ENCODE measurements at regions not wholly inside any gene's neighbourhood (a gene's known extent, or its start where the extent isn't known, plus 50 kb on each side); places are given as distances from the start of the nearest gene placed in this dataset.

DNA sequence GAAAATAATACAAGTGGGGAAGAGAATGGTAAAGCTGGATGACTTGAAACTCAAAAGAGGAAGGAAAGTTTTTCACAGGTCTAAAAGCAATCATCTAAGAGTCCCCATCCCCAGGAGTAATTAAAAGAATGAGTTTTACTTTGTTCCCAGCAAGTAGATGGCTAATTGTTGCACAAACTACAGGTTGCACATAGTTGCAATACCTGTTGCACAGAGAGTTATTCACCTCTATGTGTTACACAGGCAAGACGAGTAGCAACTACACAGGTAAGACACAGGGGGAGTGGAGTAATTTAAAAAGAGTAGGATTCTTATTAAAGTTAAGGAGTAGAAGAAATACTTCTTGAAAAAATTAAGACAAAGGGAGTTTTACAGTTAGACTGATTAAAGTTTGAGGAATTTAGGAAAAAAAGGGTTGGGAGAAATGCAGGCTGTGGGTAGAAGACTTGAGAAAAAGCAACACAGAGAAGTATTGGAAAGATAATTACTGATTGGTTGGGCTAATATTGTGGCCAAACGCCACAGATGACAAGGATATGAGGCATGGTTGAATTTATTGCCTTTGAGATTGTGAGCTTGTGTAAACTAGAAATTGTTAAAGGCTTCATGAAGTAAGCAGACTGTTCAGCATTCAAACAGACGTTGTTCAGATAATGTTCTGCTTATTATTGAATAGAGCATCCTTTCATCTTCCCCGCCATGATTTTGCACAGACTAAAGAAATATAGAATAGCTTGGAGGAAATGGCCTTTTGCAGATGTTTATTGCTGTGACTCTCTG lies 699.3 kb downstream of the NR4A2 start:
- H3K4me2 ChIP-seq (ENCODE audit: insufficient read depth in 1 of 2, low read depth in 2 of 2, low read length in 2 of 2), result no peak overlapping the region
- no peaks in the 10 kb centered on the region for H3K9me3 ChIP-seq (ENCODE audit: insufficient read depth in 2 of 2, low read depth in 1 of 2, low read length in 1 of 2)
- no peak overlapping the region for H2AK5ac ChIP-seq (ENCODE audit: low read depth, low read length)
- H3K79me2 ChIP-seq (ENCODE audit: control insufficient read depth in 1 of 2, insufficient read depth in 2 of 2, low read length in 2 of 2), result no peaks in the 10 kb centered on the region
- H3K9ac ChIP-seq (replicated peaks in 1 of 4; ENCODE audit: extremely low read depth in 1 of 4, low read depth in 3 of 4, low read length in 3 of 4), result no peak overlapping the region
- H4K20me1 ChIP-seq (replicated peaks in 1 of 2; ENCODE audit: control insufficient read depth in 1 of 2, insufficient read depth in 2 of 2, low read length in 2 of 2), result no peaks in the 10 kb centered on the region
- H4K8ac ChIP-seq (ENCODE audit: extremely low read depth, insufficient read depth, low read length), result no peak overlapping the region
- H4K5ac ChIP-seq (ENCODE audit: insufficient read length, low read depth, low read length), result no peak overlapping the region
- H4K91ac ChIP-seq (replicated peaks; ENCODE audit: insufficient read length, low read length), result no peak overlapping the region
- no peaks in the 10 kb centered on the region for H3K36me3 ChIP-seq (ENCODE audit: control insufficient read depth in 2 of 4, insufficient read depth in 4 of 4, low read length in 3 of 4)
- H3K14ac ChIP-seq (ENCODE audit: insufficient read length), result no peak overlapping the region
- no peak overlapping the region for H3K23ac ChIP-seq (ENCODE audit: insufficient read length)
- POLR2A ChIA-PET (ENCODE audit: partially characterized antibody), result no interaction called here
- H3K4me1 ChIP-seq (replicated peaks in 1 of 4; ENCODE audit: control insufficient read depth in 3 of 4, insufficient read depth in 4 of 4, low read length in 3 of 4), result no peaks in the 10 kb centered on the region
- H2BK5ac ChIP-seq (ENCODE audit: low read depth, low read length), result no peak overlapping the region
- no peaks in the 10 kb centered on the region for H3K79me1 ChIP-seq (ENCODE audit: low read depth, low read length)
- no peak overlapping the region for H2BK120ac ChIP-seq (replicated peaks; ENCODE audit: low read depth, low read length)
- no peak overlapping the region for H2BK20ac ChIP-seq (ENCODE audit: low read length)
- TF ChIP-seq POLR2A (IDR thresholded peaks at IDR 0.05; ENCODE audit: control extremely low read depth in 1 of 2, low read depth in 2 of 2, low read length in 2 of 2), result no peak
- TF ChIP-seq SIX5 (IDR thresholded peaks at IDR 0.05; ENCODE audit: low read depth, low read length), result no peak
- no peak overlapping the region for H2BK15ac ChIP-seq (ENCODE audit: low read length)
- H3K27ac ChIP-seq (ENCODE audit: low read depth, low read length), result no peak overlapping the region
- H3K23me2 ChIP-seq (ENCODE audit: low read depth, low read length), result no peaks in the 10 kb centered on the region
- H3K4ac ChIP-seq (replicated peaks; ENCODE audit: insufficient read length, low read depth, low read length), result no peak overlapping the region
- 87% methylated on average over 4 of the region's 4 CpGs; no CpG with 5 or more reads in 1 of the 2 experiments for WGBS, 2 experiments (ENCODE audit: extremely low coverage in 1 of 2, insufficient coverage in 1 of 2, insufficient read length in 1 of 2, insufficient replicate concordance in 2 of 2, low coverage in 1 of 2, low lambda C conversion rate in 2 of 2, missing lambda C conversion rate in 1 of 2)
- H2BK12ac ChIP-seq (ENCODE audit: low read depth, low read length), result no peak overlapping the region
- DNase-seq (ENCODE audit: low read depth in 1 of 2, low spot score in 2 of 2), result no peak
- CTCF ChIA-PET (ENCODE audit: partially characterized antibody), result no interaction called here
- no peak overlapping the region for H3K18ac ChIP-seq (ENCODE audit: extremely low read depth, low read length)
- H3K27me3 ChIP-seq (replicated peaks in 1 of 4; ENCODE audit: control insufficient read depth in 3 of 4, extremely low read depth in 1 of 4, insufficient read depth in 3 of 4, low read length in 3 of 4), result no peaks in the 10 kb centered on the region
- H3K4me3 ChIP-seq (ENCODE audit: extremely low read depth in 1 of 4, insufficient read depth in 2 of 4, low read depth in 3 of 4, low read length in 4 of 4), result no peak overlapping the region
- FAIRE-seq, result no peak
- no peak overlapping the region for H2AFZ ChIP-seq (ENCODE audit: low read length)
- no peak overlapping the region for H3K56ac ChIP-seq (replicated peaks; ENCODE audit: insufficient read length, low read depth, low read length)

Data from H1 (cell line).